ENCODE measurements at regions not wholly inside any gene's neighbourhood (a gene's known extent, or its start where the extent isn't known, plus 50 kb on each side); places are given as distances from the start of the nearest gene placed in this dataset.

GRCh38 chr4:170949084-170949483 is 859.3 kb upstream of the AADAT start:
- ChIA-PET POLR2A (no interaction called here), CTCF (no interaction called here)
- Histone ChIP-seq H3K36me3 (replicated peaks in 1 of 2; ENCODE audit: control extremely low read depth in 1 of 2, control insufficient read depth in 1 of 2, extremely low read depth in 1 of 2, insufficient read depth in 2 of 2, low read length in 1 of 2) (no peaks in the 10 kb centered on the region), H4K20me1 (ENCODE audit: control insufficient read depth, insufficient read depth, low read length, poor library complexity, severe bottlenecking) (no peaks in the 10 kb centered on the region), H3K27me3 (replicated peaks in 1 of 4; ENCODE audit: control extremely low read depth in 1 of 4, control insufficient read depth in 3 of 4, insufficient read depth in 4 of 4, low read length in 3 of 4) (no peaks in the 10 kb centered on the region), H2AFZ (ENCODE audit: insufficient read depth, low read depth, low read length, poor library complexity, severe bottlenecking) (no peak overlapping the region), H3K9ac (ENCODE audit: low read length) (no peak overlapping the region), H3K27ac (ENCODE audit: low read length in 2 of 2) (no peak overlapping the region), H3K9me3 (ENCODE audit: control extremely low read depth in 1 of 3, control insufficient read depth in 2 of 3, insufficient read depth in 1 of 3, low read length in 2 of 3) (no peaks in the 10 kb centered on the region), H3K4me3 (ENCODE audit: control extremely low read depth in 1 of 5, extremely low read depth in 1 of 5, insufficient read depth in 1 of 5, low read depth in 2 of 5, low read length in 4 of 5) (no peak overlapping the region), H3K4me2 (replicated peaks; ENCODE audit: low read depth, low read length, poor library complexity, severe bottlenecking) (no peak overlapping the region), H3K4me1 (ENCODE audit: control insufficient read depth in 2 of 2, insufficient read depth in 2 of 2, low read length in 2 of 2) (no peaks in the 10 kb centered on the region), H3K79me2 (ENCODE audit: control insufficient read depth, insufficient read depth, low read length) (no peaks in the 10 kb centered on the region)
- no peaks in the 10 kb centered on the region for H3K4me1 Mint-ChIP-seq
- WGBS (ENCODE audit: insufficient coverage), result no CpG with 5 or more reads among the region's 3 CpGs
- H3K27ac Mint-ChIP-seq, result no peak overlapping the region
- intact Hi-C loops (cut with micrococcal nuclease), result no loop called here
- ATAC-seq (ENCODE audit: low read depth) (no peak), DNase-seq (no peak)
- H3K9me3 Mint-ChIP-seq (ENCODE audit: insufficient read depth), result no peaks in the 10 kb centered on the region
- no peak overlapping the region for H3K4me3 Mint-ChIP-seq
- H3K27me3 Mint-ChIP-seq, result no peaks in the 10 kb centered on the region
- TF ChIP-seq EZH2 (IDR thresholded peaks at IDR 0.05; ENCODE audit: borderline replicate concordance, insufficient read depth, low read depth, low read length, poor library complexity, severe bottlenecking) (no peak), CTCF (IDR thresholded peaks at IDR 0.05) (no peak)

GRCh38 chr4:170940043-170940724 is 850.4 kb upstream of the AADAT start:
- H3K9me3 Mint-ChIP-seq (ENCODE audit: insufficient read depth), result peaks cover 7% of the 10 kb centered on the region
- POLR2A ChIA-PET, result no interaction called here
- no peaks in the 10 kb centered on the region for H3K4me1 Mint-ChIP-seq
- no peaks in the 10 kb centered on the region for H4K20me1 ChIP-seq (ENCODE audit: control insufficient read depth, insufficient read depth, low read length, poor library complexity, severe bottlenecking)
- H3K4me1 ChIP-seq (ENCODE audit: control insufficient read depth in 2 of 2, insufficient read depth in 2 of 2, low read length in 2 of 2), result no peaks in the 10 kb centered on the region
- intact Hi-C loops (cut with micrococcal nuclease), result no loop called here
- H3K27me3 Mint-ChIP-seq, result no peaks in the 10 kb centered on the region
- no peaks in the 10 kb centered on the region for H3K36me3 ChIP-seq (replicated peaks in 1 of 2; ENCODE audit: control extremely low read depth in 1 of 2, control insufficient read depth in 1 of 2, extremely low read depth in 1 of 2, insufficient read depth in 2 of 2, low read length in 1 of 2)
- no peak for DNase-seq
- TF ChIP-seq EZH2 (IDR thresholded peaks at IDR 0.05; ENCODE audit: borderline replicate concordance, insufficient read depth, low read depth, low read length, poor library complexity, severe bottlenecking), result no peak
- TF ChIP-seq CTCF (IDR thresholded peaks at IDR 0.05), result no peak
- no peak overlapping the region for H2AFZ ChIP-seq (ENCODE audit: insufficient read depth, low read depth, low read length, poor library complexity, severe bottlenecking)
- no peaks in the 10 kb centered on the region for H3K79me2 ChIP-seq (ENCODE audit: control insufficient read depth, insufficient read depth, low read length)
- H3K27me3 ChIP-seq (replicated peaks in 1 of 4; ENCODE audit: control extremely low read depth in 1 of 4, control insufficient read depth in 3 of 4, insufficient read depth in 4 of 4, low read length in 3 of 4), result no peaks in the 10 kb centered on the region
- no peak overlapping the region for H3K4me3 Mint-ChIP-seq
- WGBS (ENCODE audit: insufficient coverage), result 73% methylated on average over 4 of the region's 7 CpGs
- no peak overlapping the region for H3K4me3 ChIP-seq (ENCODE audit: control extremely low read depth in 1 of 5, extremely low read depth in 1 of 5, insufficient read depth in 1 of 5, low read depth in 2 of 5, low read length in 4 of 5)
- H3K27ac Mint-ChIP-seq, result no peak overlapping the region
- no peak for ATAC-seq (ENCODE audit: low read depth)
- no peak overlapping the region for H3K27ac ChIP-seq (ENCODE audit: low read length in 2 of 2)
- H3K9me3 ChIP-seq (ENCODE audit: control extremely low read depth in 1 of 3, control insufficient read depth in 2 of 3, insufficient read depth in 1 of 3, low read length in 2 of 3), result peaks cover 0 to 5% (median 0%) of the 10 kb centered on the region in 3 donors
- CTCF ChIA-PET, result no interaction called here
- no peak overlapping the region for H3K4me2 ChIP-seq (replicated peaks; ENCODE audit: low read depth, low read length, poor library complexity, severe bottlenecking)
- no peak overlapping the region for H3K9ac ChIP-seq (ENCODE audit: low read length)
